NCI-H187 (cell line): ENCODE measurements at regions not wholly inside any gene's neighbourhood (a gene's known extent, or its start where the extent isn't known, plus 50 kb on each side); places are given as distances from the start of the nearest gene placed in this dataset.

Experiments
- DNase-seq, 2 experiments: peaks; one replicate each; lab custom pipeline; 2025; lab: John Stamatoyannopoulos, UW

- no peak for DNase-seq
Measured at GRCh38 chr17:73815474-73815873, 171.2 kb upstream of the SDK2 start.

DNA sequence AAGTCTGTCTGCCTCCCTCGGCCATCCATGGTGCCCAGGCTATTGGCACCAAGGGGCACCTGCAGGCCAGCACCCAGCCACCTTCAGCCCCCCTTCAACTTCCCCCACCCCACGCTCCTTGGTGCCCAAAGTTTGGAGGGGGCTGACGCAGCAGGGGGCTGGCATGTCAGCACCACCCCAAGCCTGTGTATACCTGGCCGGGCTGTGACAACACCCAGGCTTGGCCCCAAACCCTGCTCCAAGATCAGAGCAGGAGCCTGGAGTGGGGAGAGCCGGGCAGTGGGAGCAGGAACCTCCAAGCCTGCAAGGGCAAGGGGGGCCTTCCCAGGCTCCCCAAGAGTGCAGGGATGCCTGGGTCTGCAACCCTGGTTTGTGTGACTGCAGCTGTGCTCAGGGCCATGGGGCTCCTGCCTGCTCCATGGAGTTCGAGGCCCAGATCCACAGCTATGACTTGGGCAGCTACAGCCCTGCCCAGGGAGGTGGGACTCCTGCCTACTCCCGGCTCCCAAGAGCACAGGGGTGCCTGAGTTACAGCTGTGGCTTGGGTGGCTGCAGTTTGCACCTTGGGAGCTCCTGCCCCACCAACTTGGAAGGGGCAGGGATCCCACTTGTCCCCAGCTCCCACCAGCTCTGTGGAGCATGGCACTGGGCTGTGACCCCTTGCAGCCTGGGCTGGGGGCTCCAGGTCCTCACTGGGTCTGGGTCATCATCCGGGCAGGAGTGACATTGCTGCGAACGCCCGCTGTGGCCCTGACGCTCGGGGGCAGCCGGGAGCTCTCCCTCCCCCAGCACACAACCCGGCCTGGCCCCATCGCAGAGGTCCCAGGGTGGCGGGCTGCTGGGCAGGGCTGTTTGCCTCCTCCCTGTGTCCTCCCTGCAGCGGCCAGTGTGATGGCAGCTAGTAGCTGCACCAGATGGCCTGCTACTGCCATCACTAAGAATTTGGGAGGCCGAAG, 175.5 kb upstream of the SDK2 start:
- no peak for DNase-seq

- no peak for DNase-seq
Measured at GRCh38 chr17:73820686-73821448, 176.6 kb upstream of the SDK2 start.

DNA sequence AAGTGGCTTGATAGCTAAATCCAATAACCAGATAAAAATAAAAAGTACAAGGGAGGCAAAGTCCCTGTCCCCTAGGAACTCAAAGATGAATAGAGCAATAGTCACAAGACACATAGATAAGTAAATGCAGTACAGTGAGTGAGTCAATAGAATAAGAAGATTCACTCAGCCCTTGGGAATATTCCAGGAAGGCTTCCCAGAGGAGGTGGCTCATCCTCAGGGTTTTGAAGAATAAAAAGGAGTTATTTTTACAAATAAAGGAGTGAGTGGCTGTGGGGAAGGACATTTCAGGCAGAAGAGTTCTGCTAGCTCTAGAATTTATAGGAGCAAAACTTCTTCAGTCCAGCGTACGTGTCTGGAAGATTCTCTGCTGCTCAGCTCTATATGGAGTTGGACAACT, 177.4 kb upstream of the SDK2 start:
- no peak for DNase-seq

GRCh38 chr17:73822371-73822770, 178.1 kb upstream of the SDK2 start:
- no peak for DNase-seq

- no peak for DNase-seq
Measured at GRCh38 chr17:73823684-73824083, 179.4 kb upstream of the SDK2 start.

DNA sequence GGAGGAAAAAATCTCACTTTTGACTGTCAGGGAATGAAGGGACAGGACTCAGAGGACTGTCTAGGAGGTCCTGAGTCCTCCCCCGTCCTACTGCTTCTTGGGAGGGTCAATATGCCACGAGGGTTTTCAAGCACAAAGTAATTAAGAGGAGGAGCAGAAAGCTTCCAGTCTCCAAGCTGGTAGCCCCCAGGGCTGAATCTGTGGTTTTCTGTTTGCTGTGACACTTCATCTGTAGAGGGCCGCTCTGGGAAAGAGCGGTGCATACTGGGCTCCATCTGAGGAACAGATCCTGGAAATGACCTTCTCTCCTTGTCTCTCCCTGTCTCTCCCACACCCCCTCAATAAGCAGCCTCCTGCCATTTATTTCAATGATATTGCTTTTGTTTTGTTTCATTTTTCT, 180.1 kb upstream of the SDK2 start:
- DNase-seq, result peak; percentile 43 to 61

DNA sequence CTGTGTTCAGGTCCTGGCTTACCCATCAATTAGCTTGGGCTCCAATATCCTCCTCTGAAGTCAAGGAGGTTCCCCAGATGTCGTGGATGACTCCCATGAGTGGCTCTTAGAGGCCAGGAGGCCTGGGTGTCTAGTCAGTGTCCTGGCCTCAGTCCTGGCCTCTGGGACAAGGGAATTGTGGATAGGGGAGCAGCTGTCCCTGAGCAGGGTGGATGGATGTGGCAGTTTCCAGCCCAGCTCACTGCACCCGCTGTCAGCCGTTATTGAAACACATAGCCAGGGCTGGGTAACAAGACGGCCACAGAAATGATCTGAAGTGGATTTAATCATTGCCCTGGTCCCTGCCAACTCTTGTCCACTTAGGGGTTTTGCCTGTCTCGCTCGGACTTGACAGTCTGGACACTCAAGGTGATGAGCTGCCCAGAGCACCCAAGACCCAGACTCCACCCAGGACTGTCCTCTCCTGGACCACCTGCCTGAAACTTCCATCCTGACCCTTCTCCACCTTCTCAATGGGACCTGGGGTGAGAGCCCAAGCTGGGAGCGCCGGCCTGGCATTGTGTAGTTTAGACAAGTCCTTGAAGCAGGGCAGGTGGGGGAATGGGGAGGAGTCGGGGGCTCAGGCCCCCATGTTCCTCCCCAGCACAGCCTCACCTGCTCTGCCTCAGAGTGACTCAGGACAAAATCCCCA, 182.1 kb upstream of the SDK2 start:
- no peak for DNase-seq

- DNase-seq, result no peak
Measured at GRCh38 chr17:73826872-73827228, 182.6 kb upstream of the SDK2 start.

GRCh38 chr17:73827627-73828291, 183.5 kb upstream of the SDK2 start:
- no peak for DNase-seq

- DNase-seq, result no peak
Measured at GRCh38 chr17:73829676-73830280, 185.5 kb upstream of the SDK2 start.

DNA sequence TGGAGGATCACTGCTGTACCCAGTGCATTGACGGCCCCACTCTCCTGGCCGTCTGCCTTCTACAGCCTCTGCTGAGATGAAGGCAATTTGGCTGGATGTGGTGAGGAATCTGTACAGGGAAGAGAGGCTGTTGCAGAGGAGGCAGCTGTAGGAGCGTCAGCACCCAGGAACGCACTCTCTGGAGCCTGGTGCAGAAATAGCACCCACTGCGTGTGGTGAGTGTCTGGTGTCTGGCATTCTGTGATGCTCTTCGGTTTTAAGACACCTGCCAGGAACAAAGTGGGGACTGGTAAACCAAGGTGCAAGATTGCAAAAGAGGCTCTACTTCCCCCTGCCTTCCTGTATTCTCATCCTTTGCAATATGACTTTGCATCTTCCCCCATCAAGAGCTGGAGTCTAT, 187.5 kb upstream of the SDK2 start:
- no peak for DNase-seq

GRCh38 chr17:73833775-73834488, 189.7 kb upstream of the SDK2 start:
- no peak for DNase-seq

DNA sequence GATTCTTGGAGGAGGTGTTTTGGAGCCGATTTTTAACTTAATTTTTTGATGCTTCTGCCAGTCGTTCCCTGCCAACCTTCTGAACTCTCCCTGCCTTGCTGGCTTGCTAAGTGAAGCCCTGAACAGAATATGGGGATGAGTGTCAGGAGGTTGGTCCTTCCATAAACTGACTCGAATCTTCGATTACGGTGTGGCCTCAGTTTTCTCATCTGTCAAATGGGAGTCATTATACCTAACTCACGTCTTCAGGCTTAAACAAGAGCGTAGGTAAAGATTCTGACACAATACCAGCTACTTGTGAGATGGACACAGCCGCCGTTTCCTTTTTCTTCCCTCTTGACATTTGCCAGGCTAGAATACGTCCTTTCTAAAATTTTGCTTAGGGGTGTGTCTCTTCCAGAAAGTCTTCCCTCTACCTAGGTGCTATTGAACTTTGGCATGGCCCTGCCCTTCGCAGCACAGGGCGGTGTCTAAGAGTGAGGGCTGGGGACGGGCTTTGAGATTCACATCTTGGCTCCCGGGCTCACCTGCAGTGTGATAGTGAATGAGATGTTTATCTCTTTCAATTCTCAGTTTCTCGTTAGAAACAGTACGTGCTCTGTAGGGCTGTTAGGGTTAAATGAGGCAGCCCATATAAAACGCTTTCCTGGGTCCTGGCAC, 190.6 kb upstream of the SDK2 start:
- no peak for DNase-seq

GRCh38 chr17:73835605-73836004, 191.4 kb upstream of the SDK2 start:
- DNase-seq, result no peak

GRCh38 chr17:73838815-73839214, 194.6 kb upstream of the SDK2 start:
- DNase-seq, result no peak

- no peak for DNase-seq
Measured at GRCh38 chr17:73840829-73841228, 196.6 kb upstream of the SDK2 start.

- no peak for DNase-seq
Measured at GRCh38 chr17:73841431-73842060, 197.3 kb upstream of the SDK2 start.

- no peak for DNase-seq
Measured at GRCh38 chr17:73847952-73848351, 203.7 kb upstream of the SDK2 start.

GRCh38 chr17:73850426-73850825, 206.2 kb upstream of the SDK2 start:
- DNase-seq, result no peak
